ES-I3 (cell line): ENCODE measurements at regions not wholly inside any gene's neighbourhood (a gene's known extent, or its start where the extent isn't known, plus 50 kb on each side); places are given as distances from the start of the nearest gene placed in this dataset.

Source experiments
- H3K36me3 ChIP-seq: 2 replicates; pipeline ENCODE4 v1.6.1; 2013; ENCODE audit warnings: mild to moderate bottlenecking, low read length, control low read depth, moderate library complexity; ENCODE audit not compliant: insufficient read depth
- H3K4me1 ChIP-seq: 2 replicates; pipeline ENCODE4 v1.6.1; 2013; ENCODE audit warnings: mild to moderate bottlenecking, control low read depth, low read length; ENCODE audit not compliant: insufficient read depth
- H3K9ac ChIP-seq: 2 replicates; pipeline ENCODE4 v1.6.1; 2013; ENCODE audit warnings: low read depth, mild to moderate bottlenecking, low read length, moderate library complexity
- H3K9me3 ChIP-seq: 2 replicates; pipeline ENCODE4 v1.6.1; 2013; ENCODE audit warnings: mild to moderate bottlenecking, low read length, moderate library complexity; ENCODE audit not compliant: control insufficient read depth, insufficient read depth

DNA sequence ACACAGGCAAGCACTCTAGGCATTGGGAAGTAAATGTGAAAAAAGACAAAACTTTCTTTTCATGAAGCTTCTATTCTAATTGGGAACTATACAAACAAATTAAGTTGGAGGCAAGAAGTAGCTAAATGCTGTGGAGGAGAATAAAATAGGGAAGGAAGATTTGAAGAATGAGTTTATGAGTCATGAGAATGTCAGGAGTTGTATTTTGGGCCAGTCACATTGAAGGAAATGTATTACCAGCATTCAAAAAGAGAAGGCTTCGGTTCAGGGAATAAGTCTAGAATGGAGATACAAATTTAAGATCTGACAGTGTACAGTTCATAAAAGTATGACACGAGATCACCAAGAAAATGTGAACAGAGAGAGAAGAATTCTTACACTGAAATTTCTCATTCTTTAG is 666.5 kb downstream of the ADCYAP1 start:
- H3K9ac ChIP-seq: no peak overlapping the region
- no peaks in the 10 kb centered on the region for H3K9me3 ChIP-seq
- H3K36me3 ChIP-seq: no peaks in the 10 kb centered on the region
- no peaks in the 10 kb centered on the region for H3K4me1 ChIP-seq

DNA sequence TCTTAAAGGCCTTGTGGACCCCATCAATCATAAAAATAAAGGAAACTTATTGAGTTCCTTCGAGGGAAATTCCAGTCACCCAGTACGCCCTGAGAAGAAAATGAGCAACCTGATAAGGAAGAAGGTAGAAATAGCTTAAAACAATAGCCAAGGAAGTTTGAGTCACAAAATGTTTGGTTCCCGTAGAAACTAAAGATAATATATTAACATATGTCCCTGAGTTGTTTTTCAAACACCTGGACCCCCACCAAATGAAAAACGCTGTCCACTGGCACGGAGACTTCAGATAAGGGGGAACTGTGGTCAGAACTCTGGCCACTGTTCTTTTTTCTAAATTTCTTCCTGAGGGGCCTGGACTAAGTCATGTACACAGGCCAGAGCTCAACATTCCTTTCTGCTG is 669.1 kb downstream of the ADCYAP1 start:
- no peaks in the 10 kb centered on the region for H3K4me1 ChIP-seq
- H3K9ac ChIP-seq: no peak overlapping the region
- H3K9me3 ChIP-seq: no peaks in the 10 kb centered on the region
- H3K36me3 ChIP-seq: no peaks in the 10 kb centered on the region

DNA sequence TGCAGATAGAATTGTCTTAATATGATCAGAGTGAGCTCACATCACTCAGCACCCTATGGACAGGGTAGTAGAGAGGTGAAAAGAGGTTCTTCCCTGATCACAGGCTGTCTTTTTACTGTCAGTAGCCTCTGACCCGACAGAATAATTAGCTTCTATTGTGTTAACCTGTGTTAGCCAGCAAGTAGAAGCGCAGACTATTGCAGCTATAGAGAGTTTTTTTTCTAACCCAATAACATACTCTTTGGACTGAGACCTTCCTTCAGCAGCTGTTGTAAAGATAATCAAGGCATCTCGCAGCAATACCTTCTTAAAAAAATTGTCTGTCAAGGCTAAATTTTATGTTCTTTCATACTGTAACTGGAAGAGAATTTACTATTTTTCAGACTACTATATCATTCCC is 670.4 kb downstream of the ADCYAP1 start:
- Histone ChIP-seq H3K9ac (no peak overlapping the region), H3K9me3 (no peaks in the 10 kb centered on the region), H3K4me1 (no peaks in the 10 kb centered on the region), H3K36me3 (no peaks in the 10 kb centered on the region)

GRCh38 chr18:1578505-1578904 is 673.8 kb downstream of the ADCYAP1 start:
- H3K36me3 ChIP-seq: no peaks in the 10 kb centered on the region
- no peak overlapping the region for H3K9ac ChIP-seq

DNA sequence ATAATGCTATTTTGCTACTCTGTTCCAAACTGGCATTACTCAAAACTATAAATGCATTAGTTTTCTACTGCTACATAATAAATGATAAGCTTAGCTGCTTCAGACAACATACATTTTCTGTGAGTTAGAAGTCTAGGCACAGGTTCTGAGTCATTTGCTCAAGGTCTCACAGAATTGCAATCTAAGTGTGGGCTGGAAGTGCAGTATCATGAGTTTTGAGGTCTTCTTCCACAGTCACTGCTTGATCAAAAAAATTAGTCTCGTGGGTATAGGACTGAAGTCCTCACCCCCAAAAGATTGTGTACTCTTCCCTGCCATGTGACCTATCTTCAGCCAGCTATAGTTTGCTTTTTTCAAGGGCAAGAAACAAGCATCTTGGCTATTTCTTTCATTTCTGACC is 676.9 kb downstream of the ADCYAP1 start:
- H3K4me1 ChIP-seq: no peaks in the 10 kb centered on the region
- no peaks in the 10 kb centered on the region for H3K36me3 ChIP-seq
- no peaks in the 10 kb centered on the region for H3K9me3 ChIP-seq
- no peak overlapping the region for H3K9ac ChIP-seq

More at GRCh38 chr18:1578505-1578904, 673.8 kb downstream of the ADCYAP1 start:
- Histone ChIP-seq H3K9me3 (no peaks in the 10 kb centered on the region), H3K4me1 (no peaks in the 10 kb centered on the region)

DNA sequence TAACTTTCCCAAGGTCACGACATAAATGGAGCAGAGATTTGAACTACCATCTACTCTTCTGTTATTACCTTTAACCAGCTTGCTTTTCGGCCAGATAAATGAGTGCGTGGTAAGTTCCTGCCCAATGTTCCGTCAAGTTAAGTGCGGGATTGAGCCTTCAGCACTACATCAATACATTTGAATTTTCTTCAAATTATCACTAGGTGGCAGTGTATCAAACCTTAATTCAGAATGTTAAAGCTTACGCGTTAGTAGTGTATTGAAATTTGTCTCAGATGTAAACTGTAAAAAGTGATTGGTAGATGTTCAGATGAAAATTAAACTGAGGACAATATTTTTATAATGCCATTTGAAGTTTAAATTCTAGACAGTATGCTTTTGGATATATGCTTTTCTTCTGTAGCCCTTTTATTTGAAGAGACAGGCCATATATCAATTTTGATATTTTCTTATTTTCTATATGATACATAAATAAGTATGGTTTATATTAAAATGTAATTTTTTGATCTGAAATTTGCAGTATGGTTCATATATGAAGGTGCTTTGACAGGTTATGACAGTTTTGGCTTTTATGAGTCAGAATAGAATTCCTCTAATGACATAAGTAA is 681.3 kb downstream of the ADCYAP1 start:
- Histone ChIP-seq H3K36me3 (no peaks in the 10 kb centered on the region), H3K9ac (no peak overlapping the region), H3K9me3 (no peaks in the 10 kb centered on the region), H3K4me1 (no peaks in the 10 kb centered on the region)

GRCh38 chr18:1593091-1593490 is 688.4 kb downstream of the ADCYAP1 start:
- no peak overlapping the region for H3K9ac ChIP-seq
- no peaks in the 10 kb centered on the region for H3K4me1 ChIP-seq
- no peaks in the 10 kb centered on the region for H3K36me3 ChIP-seq
- H3K9me3 ChIP-seq: no peaks in the 10 kb centered on the region

DNA sequence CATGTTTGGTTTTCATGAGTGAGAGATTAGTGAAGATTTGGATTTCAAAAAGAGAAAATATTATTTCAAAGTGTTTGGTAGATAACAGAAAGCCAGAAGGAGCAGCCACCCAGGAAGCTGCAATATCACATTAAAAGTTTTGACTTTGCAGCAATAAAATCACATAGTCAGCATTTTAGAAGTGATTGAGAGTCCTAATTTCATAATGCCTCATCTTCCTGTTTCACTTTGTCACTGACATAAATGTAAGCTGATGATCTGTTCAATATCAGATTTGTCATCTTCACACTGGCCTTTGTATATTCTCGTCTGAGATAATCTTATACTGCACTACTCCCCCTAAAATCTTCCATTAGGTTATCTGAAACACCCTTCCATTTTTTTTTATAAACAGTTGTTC is 690.5 kb downstream of the ADCYAP1 start:
- Histone ChIP-seq H3K4me1 (no peaks in the 10 kb centered on the region), H3K9ac (no peak overlapping the region), H3K9me3 (no peaks in the 10 kb centered on the region), H3K36me3 (no peaks in the 10 kb centered on the region)

GRCh38 chr18:1599196-1599595 is 694.5 kb downstream of the ADCYAP1 start:
- no peaks in the 10 kb centered on the region for H3K9me3 ChIP-seq
- no peaks in the 10 kb centered on the region for H3K4me1 ChIP-seq

GRCh38 chr18:1604751-1605150 is 700.1 kb downstream of the ADCYAP1 start:
- Histone ChIP-seq H3K4me1 (no peaks in the 10 kb centered on the region), H3K9me3 (no peaks in the 10 kb centered on the region), H3K36me3 (no peaks in the 10 kb centered on the region), H3K9ac (no peak overlapping the region)

More at GRCh38 chr18:1599196-1599595, 694.5 kb downstream of the ADCYAP1 start:
- Histone ChIP-seq H3K36me3 (no peaks in the 10 kb centered on the region), H3K9ac (no peak overlapping the region)

DNA sequence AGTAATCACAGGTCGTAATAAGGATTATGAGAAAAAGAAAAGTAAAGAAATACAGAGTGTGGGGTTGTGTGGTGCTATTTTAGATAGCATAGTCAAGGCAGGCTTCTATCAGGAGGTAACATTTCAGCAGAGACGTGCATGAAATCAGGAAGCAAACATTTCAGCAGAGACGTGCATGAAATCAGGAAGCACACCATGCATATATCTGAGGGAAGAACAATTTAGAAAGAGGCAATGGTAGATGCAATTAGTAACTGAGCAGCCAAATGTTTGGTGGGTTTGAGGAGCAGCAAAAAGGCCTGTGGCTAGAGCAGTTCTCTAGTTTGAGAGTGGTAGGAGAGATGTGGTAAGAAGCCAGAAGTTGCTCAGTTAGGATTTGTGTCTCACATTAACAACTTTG is 713.7 kb downstream of the ADCYAP1 start:
- Histone ChIP-seq H3K36me3 (no peaks in the 10 kb centered on the region), H3K9me3 (no peaks in the 10 kb centered on the region), H3K9ac (no peak overlapping the region), H3K4me1 (no peaks in the 10 kb centered on the region)

DNA sequence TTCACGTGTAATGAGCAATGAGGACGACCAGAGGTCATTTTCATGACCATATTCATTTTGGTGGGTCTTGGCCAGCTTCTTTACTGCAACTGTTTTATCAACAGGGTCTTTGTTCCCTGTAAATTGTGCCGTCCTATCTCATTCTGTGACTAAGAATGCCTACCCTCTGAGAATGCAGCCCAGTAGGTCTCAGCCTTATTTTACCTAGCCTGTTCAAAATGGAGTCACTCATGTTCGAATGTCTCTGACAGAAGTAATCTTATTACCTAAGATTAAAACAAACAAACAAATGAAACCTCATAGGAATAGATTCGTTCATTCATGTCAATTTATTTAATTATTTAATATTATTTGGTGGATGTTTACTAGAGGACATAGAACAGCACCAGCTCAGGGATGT is 714.8 kb downstream of the ADCYAP1 start:
- Histone ChIP-seq H3K4me1 (no peaks in the 10 kb centered on the region), H3K9me3 (no peaks in the 10 kb centered on the region), H3K9ac (no peak overlapping the region), H3K36me3 (no peaks in the 10 kb centered on the region)

DNA sequence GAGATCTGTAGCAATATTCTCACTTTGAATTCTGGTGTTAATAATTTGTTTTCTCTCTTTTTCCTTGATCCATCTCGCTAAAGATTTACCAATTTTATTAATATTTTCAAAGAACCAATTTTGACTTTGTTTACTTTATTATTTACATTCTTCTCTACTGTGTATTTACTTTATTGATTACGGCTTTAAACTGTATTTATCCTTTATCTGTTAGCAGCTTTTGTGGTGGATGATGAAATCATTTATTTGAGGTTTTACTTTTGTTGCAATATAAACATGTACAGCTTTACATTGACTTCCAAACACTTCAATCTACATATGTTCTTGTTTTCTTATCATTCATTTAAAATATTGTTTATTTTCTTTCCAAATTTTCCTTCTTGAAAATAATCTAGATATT is 719.9 kb downstream of the ADCYAP1 start:
- H3K9ac ChIP-seq: no peak overlapping the region
- no peaks in the 10 kb centered on the region for H3K36me3 ChIP-seq
- H3K9me3 ChIP-seq: no peaks in the 10 kb centered on the region
- H3K4me1 ChIP-seq: no peaks in the 10 kb centered on the region

DNA sequence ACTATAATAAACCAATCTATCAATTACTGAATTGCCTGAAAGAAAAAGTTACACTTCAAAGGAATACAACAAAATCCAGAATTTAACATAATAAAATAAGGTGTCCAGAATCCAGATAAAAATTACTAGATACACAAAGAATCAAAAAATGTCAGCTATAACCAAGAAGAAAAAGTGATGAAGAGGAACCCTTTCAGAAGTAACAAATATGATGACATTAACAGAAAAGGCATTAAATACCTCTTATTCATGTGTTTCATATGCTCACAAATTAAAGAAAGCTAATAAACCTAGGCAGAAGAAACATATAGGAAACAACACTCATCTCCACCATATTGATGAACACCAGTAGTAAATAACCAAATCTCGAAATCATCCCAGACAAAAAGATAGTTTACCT is 722.8 kb downstream of the ADCYAP1 start:
- H3K4me1 ChIP-seq: no peaks in the 10 kb centered on the region
- no peaks in the 10 kb centered on the region for H3K36me3 ChIP-seq
- no peak overlapping the region for H3K9ac ChIP-seq
- no peaks in the 10 kb centered on the region for H3K9me3 ChIP-seq

DNA sequence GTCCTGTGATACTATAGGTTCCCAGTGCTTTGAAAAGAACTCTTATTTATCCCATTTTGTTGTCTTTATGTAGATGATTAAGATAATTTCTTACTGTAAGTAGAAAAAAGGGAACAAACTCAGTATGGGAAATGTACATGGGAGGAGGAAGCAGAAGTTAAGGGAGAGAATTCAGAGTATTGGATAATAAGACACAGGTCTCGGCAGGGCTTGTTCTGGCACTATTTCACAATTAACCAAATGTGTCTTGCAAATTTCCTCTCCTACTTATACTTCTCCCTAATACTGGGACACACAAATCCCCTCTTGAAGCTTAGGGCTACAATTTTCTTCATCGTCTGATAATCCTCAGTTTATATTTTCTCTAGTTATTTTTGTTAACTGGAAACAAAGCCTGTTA is 744.0 kb downstream of the ADCYAP1 start:
- H3K9me3 ChIP-seq: no peaks in the 10 kb centered on the region
- no peaks in the 10 kb centered on the region for H3K36me3 ChIP-seq
- H3K4me1 ChIP-seq: no peaks in the 10 kb centered on the region
- H3K9ac ChIP-seq: no peak overlapping the region

DNA sequence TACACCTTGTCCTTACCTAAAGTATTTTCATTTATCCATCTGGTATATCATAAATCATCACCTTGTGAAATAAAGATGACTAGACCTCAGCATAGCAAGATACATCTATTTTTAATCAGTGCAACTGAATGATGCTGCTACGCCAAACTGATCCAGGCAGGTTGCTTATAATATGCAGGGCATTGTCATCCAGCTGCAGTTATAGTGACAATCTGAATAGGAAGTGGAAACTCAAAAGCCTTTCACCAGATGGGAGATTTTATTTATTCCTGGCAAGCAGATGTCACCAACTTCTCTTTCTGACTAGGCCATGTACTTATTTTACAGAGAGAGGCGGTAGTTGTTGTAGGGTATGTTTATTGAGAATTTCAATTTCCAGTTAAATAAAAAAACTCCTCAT is 747.3 kb downstream of the ADCYAP1 start:
- no peaks in the 10 kb centered on the region for H3K4me1 ChIP-seq
- H3K36me3 ChIP-seq: no peaks in the 10 kb centered on the region
- no peak overlapping the region for H3K9ac ChIP-seq
- no peaks in the 10 kb centered on the region for H3K9me3 ChIP-seq
